ENCODE measurements at regions not wholly inside any gene's neighbourhood (a gene's known extent, or its start where the extent isn't known, plus 50 kb on each side); places are given as distances from the start of the nearest gene placed in this dataset.

DNA sequence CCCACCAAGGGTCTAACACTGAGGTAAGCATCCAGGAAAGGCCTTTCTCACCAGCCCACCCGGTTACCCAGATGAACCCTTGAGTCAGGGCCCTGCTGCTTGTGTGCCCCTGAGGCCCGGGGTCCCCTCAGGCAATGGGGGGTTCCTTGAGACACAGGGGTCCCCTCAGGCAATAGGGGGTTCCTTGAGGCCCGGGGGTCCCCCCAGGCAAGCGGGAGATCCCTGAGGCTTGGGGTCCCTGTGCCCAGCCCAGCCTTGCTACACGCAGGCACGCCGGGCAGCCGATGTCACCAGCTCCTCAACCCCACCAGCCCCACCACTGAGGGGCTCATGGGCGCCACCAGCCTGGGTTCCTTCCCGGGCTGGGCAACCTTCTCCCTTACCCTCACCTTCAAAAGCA, 247.2 kb downstream of the TTLL2 start:
- H3K36me3 ChIP-seq (replicated peaks in 1 of 2; ENCODE audit: control insufficient read depth in 1 of 2, insufficient read depth in 2 of 2, low read length in 2 of 2) = no peaks in the 10 kb centered on the region
- FAIRE-seq = no peak
- no peak overlapping the region for H3K4me3 ChIP-seq (replicated peaks in 1 of 3; ENCODE audit: insufficient read depth in 1 of 3, low read depth in 2 of 3, low read length in 3 of 3)
- H3K4me1 ChIP-seq (ENCODE audit: insufficient read depth, low read length) = peaks cover 32% of the 10 kb centered on the region
- DNase-seq (ENCODE audit: low spot score) = no peak
- POLR2A ChIA-PET = no interaction called here
- H2AFZ ChIP-seq (ENCODE audit: low read length) = no peak overlapping the region
- no peak overlapping the region for H3K9ac ChIP-seq (ENCODE audit: insufficient read depth, low read depth, low read length)
- H3K4me2 ChIP-seq (ENCODE audit: low read depth, low read length) = no peak overlapping the region
- H4K20me1 ChIP-seq (ENCODE audit: insufficient read depth, low read length) = no peaks in the 10 kb centered on the region
- in situ Hi-C loops (cut with HindIII; ENCODE audit: extremely low pct_ligation_motif_present, low pct_unique_long_range_greater_than_20kb) = no loop called here
- no peak for ATAC-seq
- CTCF ChIA-PET (ENCODE audit: low intra/inter-chr PET ratio, low total read pairs) = no interaction called here
- H3K27ac ChIP-seq (ENCODE audit: extremely low read length, insufficient read depth, low read length) = no peak overlapping the region
- no TSS peak for BruUV-seq (replicated peaks)
- no peaks in the 10 kb centered on the region for H3K79me2 ChIP-seq (ENCODE audit: insufficient read depth, low read length)
- 60% methylated on average over 4 of the region's 10 CpGs for WGBS (ENCODE audit: low lambda C conversion rate)
- TF ChIP-seq MTF1 (CRISPR knock-in tag; IDR thresholded peaks at IDR 0.05) = no peak
- no peak for TF ChIP-seq ZNF432 (CRISPR knock-in tag; IDR thresholded peaks at IDR 0.05; ENCODE audit: borderline replicate concordance)
- TF ChIP-seq PRMT3 (CRISPR knock-in tag; IDR thresholded peaks at IDR 0.05; ENCODE audit: borderline replicate concordance, low read depth) = no peak
- TF ChIP-seq KLF12 (CRISPR knock-in tag; IDR thresholded peaks at IDR 0.05; ENCODE audit: borderline replicate concordance) = no peak
- no peak for TF ChIP-seq ZNF230 (CRISPR knock-in tag; IDR thresholded peaks at IDR 0.05)
- TF ChIP-seq IKZF4 (CRISPR knock-in tag; IDR thresholded peaks at IDR 0.05; ENCODE audit: borderline replicate concordance, low read depth, not compliant biosample characterization) = no peak
- no peak for TF ChIP-seq MAFG (CRISPR knock-in tag; IDR thresholded peaks at IDR 0.05)
- no peak for TF ChIP-seq BCL3 (CRISPR knock-in tag; IDR thresholded peaks at IDR 0.05)
- TF ChIP-seq JDP2 (CRISPR knock-in tag; IDR thresholded peaks at IDR 0.05; ENCODE audit: borderline replicate concordance) = no peak
- TF ChIP-seq NFATC3 (CRISPR knock-in tag; IDR thresholded peaks at IDR 0.05) = no peak
- intact Hi-C loops (cut with micrococcal nuclease; ENCODE audit: unreplicated experiment) = no loop called here
- no peaks in the 10 kb centered on the region for H3K9me3 ChIP-seq (ENCODE audit: low read length)
- peaks cover 11 to 25% of the 10 kb centered on the region in 2 experiments; a peak in 4 of 5 replicates for H3K27me3 ChIP-seq (ENCODE audit: control insufficient read depth in 1 of 2, insufficient read depth in 2 of 2, low read length in 2 of 2)
